HepG2 (cell line): ENCODE measurements at regions not wholly inside any gene's neighbourhood (a gene's known extent, or its start where the extent isn't known, plus 50 kb on each side); places are given as distances from the start of the nearest gene placed in this dataset.

Experiments
- PAX8 ChIP-seq: sonication (generic); formaldehyde crosslinking; IDR thresholded peaks from 2 replicates; pipeline ENCODE4 v1.8.0; 2022; ENCODE audit warnings: mild to moderate bottlenecking, missing genetic modification reagents, borderline replicate concordance
- PHF20 ChIP-seq: sonication (generic); formaldehyde crosslinking; IDR thresholded peaks from 2 replicates; pipeline ENCODE4 v1.5.0; 2020; ENCODE audit warnings: mild to moderate bottlenecking, missing genetic modification reagents
- RFXAP ChIP-seq: sonication (generic); formaldehyde crosslinking; IDR thresholded peaks from 2 replicates; pipeline ENCODE4 v1.4.0; 2020; ENCODE audit warnings: missing genetic modification reagents, borderline replicate concordance
- ZNF3 ChIP-seq: IDR thresholded peaks from 2 replicates; pipeline ENCODE4 v1.7.0; 2017; ENCODE audit warnings: inconsistent platforms
- ZNF660 ChIP-seq: sonication (generic); formaldehyde crosslinking; IDR thresholded peaks from 2 replicates; pipeline ENCODE4 v1.5.1; 2020; ENCODE audit warnings: mild to moderate bottlenecking, low read depth, missing genetic modification reagents, borderline replicate concordance
- TF ChIP-seq, protein P1 (sequence below): sonication (generic); formaldehyde crosslinking; IDR thresholded peaks from 2 replicates; pipeline ENCODE4 v1.4.0; 2020; ENCODE audit warnings: mild to moderate bottlenecking, missing genetic modification reagents
- TF ChIP-seq, protein P2 (sequence below): sonication (generic); formaldehyde crosslinking; IDR thresholded peaks from 2 replicates; pipeline ENCODE4 v1.5.1; 2020; ENCODE audit warnings: missing genetic modification reagents, mild to moderate bottlenecking, borderline replicate concordance

DNA sequence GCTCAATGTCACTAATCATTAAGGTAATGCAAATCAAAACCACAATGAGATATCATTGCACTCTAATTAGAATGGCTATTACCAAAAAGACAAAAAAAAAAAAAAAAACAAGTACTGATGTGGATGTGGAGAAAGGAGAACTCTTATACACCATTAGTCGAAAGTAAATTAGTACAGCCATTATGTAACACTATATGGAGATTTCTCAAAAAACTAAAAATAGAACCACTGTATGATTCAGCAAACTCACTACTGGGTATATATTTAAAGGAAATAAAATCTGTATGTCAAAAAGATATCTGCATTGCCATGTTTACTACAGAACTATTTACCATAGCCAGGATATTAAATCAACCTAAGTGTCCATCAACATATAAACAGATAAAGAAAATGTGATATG, 265.4 kb upstream of the ARHGAP20 start (continued):
- TF ChIP-seq, protein P1, sequence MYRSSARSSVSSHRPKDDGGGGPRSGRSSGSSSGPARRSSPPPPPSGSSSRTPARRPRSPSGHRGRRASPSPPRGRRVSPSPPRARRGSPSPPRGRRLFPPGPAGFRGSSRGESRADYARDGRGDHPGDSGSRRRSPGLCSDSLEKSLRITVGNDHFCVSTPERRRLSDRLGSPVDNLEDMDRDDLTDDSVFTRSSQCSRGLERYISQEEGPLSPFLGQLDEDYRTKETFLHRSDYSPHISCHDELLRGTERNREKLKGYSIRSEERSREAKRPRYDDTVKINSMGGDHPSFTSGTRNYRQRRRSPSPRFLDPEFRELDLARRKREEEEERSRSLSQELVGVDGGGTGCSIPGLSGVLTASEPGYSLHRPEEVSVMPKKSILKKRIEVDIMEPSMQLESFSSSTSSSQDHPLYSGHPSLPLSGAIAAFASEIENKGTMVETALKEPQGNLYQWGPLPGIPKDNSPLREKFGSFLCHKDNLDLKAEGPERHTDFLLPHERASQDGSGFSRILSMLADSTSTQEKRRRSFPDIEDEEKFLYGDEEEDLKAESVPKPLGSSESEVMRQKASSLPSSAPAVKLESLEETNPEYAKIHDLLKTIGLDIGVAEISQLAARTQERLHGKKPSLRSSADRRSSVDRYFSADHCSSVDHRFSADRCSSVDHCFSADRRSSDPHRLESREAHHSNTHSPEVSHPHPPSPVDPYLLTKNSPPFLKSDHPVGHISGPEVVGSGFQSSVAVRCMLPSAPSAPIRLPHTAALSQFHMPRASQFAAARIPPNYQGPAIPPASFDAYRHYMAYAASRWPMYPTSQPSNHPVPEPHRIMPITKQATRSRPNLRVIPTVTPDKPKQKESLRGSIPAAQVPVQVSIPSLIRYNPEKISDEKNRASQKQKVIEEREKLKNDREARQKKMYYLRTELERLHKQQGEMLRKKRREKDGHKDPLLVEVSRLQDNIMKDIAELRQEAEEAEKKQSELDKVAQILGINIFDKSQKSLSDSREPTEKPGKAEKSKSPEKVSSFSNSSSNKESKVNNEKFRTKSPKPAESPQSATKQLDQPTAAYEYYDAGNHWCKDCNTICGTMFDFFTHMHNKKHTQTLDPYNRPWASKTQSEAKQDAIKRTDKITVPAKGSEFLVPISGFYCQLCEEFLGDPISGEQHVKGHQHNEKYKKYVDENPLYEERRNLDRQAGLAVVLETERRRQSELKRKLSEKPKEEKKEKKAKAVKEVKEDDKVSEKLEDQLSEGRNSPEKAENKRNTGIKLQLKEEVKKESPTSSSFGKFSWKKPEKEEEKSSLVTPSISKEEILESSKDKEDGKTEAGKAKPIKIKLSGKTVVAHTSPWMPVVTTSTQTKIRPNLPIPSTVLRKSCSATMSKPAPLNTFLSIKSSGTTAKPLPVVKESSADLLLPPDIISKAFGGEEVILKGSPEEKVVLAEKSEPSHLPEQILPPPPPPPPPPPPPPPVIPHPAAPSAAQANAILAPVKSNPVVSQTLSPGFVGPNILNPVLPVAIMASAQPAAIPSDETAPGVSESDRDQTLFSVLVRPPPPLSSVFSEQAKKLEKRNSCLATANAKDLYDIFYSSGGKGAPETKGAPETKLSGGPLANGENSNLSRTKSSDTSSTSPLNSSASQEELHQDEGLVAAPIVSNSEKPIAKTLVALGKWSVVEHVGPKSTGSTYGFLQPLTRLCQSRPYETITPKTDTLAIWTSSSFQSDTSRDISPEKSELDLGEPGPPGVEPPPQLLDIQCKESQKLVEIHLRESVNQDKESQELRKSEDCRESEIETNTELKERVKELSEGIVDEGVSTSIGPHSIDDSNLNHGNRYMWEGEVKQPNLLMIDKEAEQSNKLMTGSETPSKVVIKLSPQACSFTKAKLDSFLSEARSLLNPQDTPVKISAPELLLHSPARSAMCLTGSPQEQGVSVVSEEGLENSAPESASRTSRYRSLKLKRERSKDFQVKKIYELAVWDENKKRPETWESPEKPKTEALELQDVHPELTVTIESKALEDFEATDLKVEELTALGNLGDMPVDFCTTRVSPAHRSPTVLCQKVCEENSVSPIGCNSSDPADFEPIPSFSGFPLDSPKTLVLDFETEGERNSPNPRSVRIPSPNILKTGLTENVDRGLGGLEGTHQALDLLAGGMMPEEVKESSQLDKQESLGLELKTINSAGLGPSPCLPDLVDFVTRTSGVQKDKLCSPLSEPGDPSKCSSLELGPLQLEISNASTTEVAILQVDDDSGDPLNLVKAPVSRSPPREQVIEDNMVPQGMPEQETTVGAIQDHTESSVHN (CRISPR knock-in tag) = no peak
- no peak for TF ChIP-seq ZNF660 (CRISPR knock-in tag)
- no peak for TF ChIP-seq PHF20 (CRISPR knock-in tag)
- no peak for TF ChIP-seq ZNF3 (CRISPR knock-in tag)
- TF ChIP-seq PAX8 (CRISPR knock-in tag) = no peak
- TF ChIP-seq, protein P2, sequence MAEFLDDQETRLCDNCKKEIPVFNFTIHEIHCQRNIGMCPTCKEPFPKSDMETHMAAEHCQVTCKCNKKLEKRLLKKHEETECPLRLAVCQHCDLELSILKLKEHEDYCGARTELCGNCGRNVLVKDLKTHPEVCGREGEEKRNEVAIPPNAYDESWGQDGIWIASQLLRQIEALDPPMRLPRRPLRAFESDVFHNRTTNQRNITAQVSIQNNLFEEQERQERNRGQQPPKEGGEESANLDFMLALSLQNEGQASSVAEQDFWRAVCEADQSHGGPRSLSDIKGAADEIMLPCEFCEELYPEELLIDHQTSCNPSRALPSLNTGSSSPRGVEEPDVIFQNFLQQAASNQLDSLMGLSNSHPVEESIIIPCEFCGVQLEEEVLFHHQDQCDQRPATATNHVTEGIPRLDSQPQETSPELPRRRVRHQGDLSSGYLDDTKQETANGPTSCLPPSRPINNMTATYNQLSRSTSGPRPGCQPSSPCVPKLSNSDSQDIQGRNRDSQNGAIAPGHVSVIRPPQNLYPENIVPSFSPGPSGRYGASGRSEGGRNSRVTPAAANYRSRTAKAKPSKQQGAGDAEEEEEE (CRISPR knock-in tag) = no peak
- TF ChIP-seq RFXAP (CRISPR knock-in tag) = no peak
